ENCODE measurements at regions not wholly inside any gene's neighbourhood (a gene's known extent, or its start where the extent isn't known, plus 50 kb on each side); places are given as distances from the start of the nearest gene placed in this dataset.

- no peak overlapping the region for H3K9ac ChIP-seq (ENCODE audit: low read depth in 1 of 2, low read length in 2 of 2)
- no peaks in the 10 kb centered on the region for H3K27me3 ChIP-seq (ENCODE audit: control insufficient read depth in 1 of 2, insufficient read depth in 2 of 2, low read length in 2 of 2)
- H3K36me3 ChIP-seq (ENCODE audit: control insufficient read depth in 1 of 2, insufficient read depth in 2 of 2, low read length in 2 of 2), result no peaks in the 10 kb centered on the region
- H3K4me3 ChIP-seq (ENCODE audit: low read depth in 1 of 2, low read length in 2 of 2), result no peak overlapping the region
- no peak overlapping the region for H3K27ac ChIP-seq (ENCODE audit: low read depth, low read length)
- H3K9me3 ChIP-seq (ENCODE audit: control insufficient read depth in 1 of 2, low read length in 2 of 2), result no peaks in the 10 kb centered on the region
- H3K4me1 ChIP-seq (ENCODE audit: control insufficient read depth in 1 of 2, insufficient read depth in 2 of 2, low read length in 2 of 2), result no peaks in the 10 kb centered on the region
These were observed 641.2 kb upstream of the CPEB2 start for GRCh38 chr4:14361084-14361483.

GRCh38 chr4:14362385-14362784 is 639.9 kb upstream of the CPEB2 start:
- no peaks in the 10 kb centered on the region for H3K36me3 ChIP-seq (ENCODE audit: control insufficient read depth in 1 of 2, insufficient read depth in 2 of 2, low read length in 2 of 2)

DNA sequence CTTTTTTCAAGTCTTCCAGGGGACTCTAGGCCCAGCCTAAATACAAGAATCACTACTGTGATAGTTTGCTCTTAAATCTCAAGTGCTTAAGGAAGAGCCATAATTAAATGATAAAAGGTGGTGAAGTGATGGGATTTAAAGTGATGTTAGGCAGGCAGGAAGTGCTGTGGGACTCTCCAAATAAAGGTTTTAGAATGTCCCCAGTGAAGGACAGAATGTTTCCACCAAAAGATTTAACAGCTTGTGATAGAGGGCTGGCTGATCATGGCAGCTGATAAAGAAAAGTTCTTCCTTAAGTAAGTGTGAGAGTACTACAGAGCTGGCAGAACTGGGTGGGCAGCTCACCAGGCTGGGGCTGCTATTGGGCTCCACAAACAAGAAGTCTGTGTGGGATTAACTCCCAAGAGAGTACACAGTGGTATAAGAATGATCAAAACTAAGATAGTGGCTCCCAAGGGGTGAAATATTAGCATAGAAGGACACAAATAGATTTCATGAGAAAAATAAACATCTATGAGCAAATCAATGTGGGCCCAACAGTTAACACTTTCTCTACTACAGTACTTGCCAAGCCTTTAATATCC is 637.2 kb upstream of the CPEB2 start:
- Histone ChIP-seq H3K4me1 (ENCODE audit: control insufficient read depth in 1 of 2, insufficient read depth in 2 of 2, low read length in 2 of 2) (no peaks in the 10 kb centered on the region), H3K27me3 (ENCODE audit: control insufficient read depth in 1 of 2, insufficient read depth in 2 of 2, low read length in 2 of 2) (no peaks in the 10 kb centered on the region), H3K4me3 (ENCODE audit: low read depth in 1 of 2, low read length in 2 of 2) (no peak overlapping the region), H3K36me3 (ENCODE audit: control insufficient read depth in 1 of 2, insufficient read depth in 2 of 2, low read length in 2 of 2) (no peaks in the 10 kb centered on the region), H3K9ac (ENCODE audit: low read depth in 1 of 2, low read length in 2 of 2) (no peak overlapping the region), H3K9me3 (ENCODE audit: control insufficient read depth in 1 of 2, low read length in 2 of 2) (no peaks in the 10 kb centered on the region), H3K27ac (ENCODE audit: low read depth, low read length) (no peak overlapping the region)

More at GRCh38 chr4:14362385-14362784, 639.9 kb upstream of the CPEB2 start:
- H3K4me1 ChIP-seq (ENCODE audit: control insufficient read depth in 1 of 2, insufficient read depth in 2 of 2, low read length in 2 of 2), result no peaks in the 10 kb centered on the region
- no peaks in the 10 kb centered on the region for H3K27me3 ChIP-seq (ENCODE audit: control insufficient read depth in 1 of 2, insufficient read depth in 2 of 2, low read length in 2 of 2)
- no peak overlapping the region for H3K4me3 ChIP-seq (ENCODE audit: low read depth in 1 of 2, low read length in 2 of 2)
- no peaks in the 10 kb centered on the region for H3K9me3 ChIP-seq (ENCODE audit: control insufficient read depth in 1 of 2, low read length in 2 of 2)
- H3K9ac ChIP-seq (ENCODE audit: low read depth in 1 of 2, low read length in 2 of 2), result no peak overlapping the region
- H3K27ac ChIP-seq (ENCODE audit: low read depth, low read length), result no peak overlapping the region

DNA sequence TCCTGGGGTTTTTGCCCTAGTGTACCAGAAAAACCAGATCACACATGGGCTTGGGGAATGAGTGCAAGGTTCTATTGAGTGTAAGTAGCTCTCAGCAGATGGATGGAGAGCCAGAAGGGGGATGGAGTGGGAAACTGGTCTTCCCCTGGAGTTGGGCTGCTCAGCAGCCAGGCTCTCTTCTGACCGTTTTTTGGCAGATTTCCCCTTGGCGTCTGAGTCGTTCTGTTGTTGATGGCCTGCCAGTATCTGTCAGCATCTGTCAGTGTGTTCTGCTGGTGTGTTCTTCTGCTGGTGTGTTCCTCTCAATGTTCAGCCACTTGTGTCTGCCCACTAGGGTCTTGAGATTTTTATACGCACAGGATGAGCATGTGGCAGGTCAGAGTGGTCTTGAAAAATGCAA is 633.9 kb upstream of the CPEB2 start:
- Histone ChIP-seq H3K9me3 (ENCODE audit: control insufficient read depth in 1 of 2, low read length in 2 of 2) (no peaks in the 10 kb centered on the region), H3K27me3 (ENCODE audit: control insufficient read depth in 1 of 2, insufficient read depth in 2 of 2, low read length in 2 of 2) (no peaks in the 10 kb centered on the region), H3K4me1 (ENCODE audit: control insufficient read depth in 1 of 2, insufficient read depth in 2 of 2, low read length in 2 of 2) (no peaks in the 10 kb centered on the region), H3K36me3 (ENCODE audit: control insufficient read depth in 1 of 2, insufficient read depth in 2 of 2, low read length in 2 of 2) (no peaks in the 10 kb centered on the region), H3K9ac (ENCODE audit: low read depth in 1 of 2, low read length in 2 of 2) (no peak overlapping the region), H3K4me3 (ENCODE audit: low read depth in 1 of 2, low read length in 2 of 2) (no peak overlapping the region), H3K27ac (ENCODE audit: low read depth, low read length) (no peak overlapping the region)

DNA sequence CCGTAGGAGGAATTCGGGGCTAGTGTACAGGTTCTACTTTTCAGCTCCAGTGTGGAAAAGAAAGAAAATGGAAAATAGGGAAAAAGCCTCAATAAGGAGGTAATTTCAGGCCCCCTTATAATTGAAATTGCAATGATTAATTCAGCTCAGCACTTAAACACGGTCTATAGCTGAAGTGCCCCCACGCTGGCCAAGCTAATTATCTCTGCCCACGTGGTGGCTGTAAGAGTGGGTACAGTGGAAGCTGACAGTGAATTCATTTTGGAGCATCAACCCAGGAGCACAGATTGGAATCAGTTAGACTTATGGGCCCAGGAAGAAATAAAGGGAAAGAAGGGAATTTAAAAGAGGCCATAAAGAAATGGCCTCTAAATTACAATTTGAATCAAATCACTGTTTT is 631.1 kb upstream of the CPEB2 start:
- no peaks in the 10 kb centered on the region for H3K36me3 ChIP-seq (ENCODE audit: control insufficient read depth in 1 of 2, insufficient read depth in 2 of 2, low read length in 2 of 2)
- H3K4me1 ChIP-seq (ENCODE audit: control insufficient read depth in 1 of 2, insufficient read depth in 2 of 2, low read length in 2 of 2), result no peaks in the 10 kb centered on the region
- H3K4me3 ChIP-seq (ENCODE audit: low read depth in 1 of 2, low read length in 2 of 2), result no peak overlapping the region
- no peak overlapping the region for H3K9ac ChIP-seq (ENCODE audit: low read depth in 1 of 2, low read length in 2 of 2)
- no peaks in the 10 kb centered on the region for H3K9me3 ChIP-seq (ENCODE audit: control insufficient read depth in 1 of 2, low read length in 2 of 2)
- no peaks in the 10 kb centered on the region for H3K27me3 ChIP-seq (ENCODE audit: control insufficient read depth in 1 of 2, insufficient read depth in 2 of 2, low read length in 2 of 2)
- H3K27ac ChIP-seq (ENCODE audit: low read depth, low read length), result no peak overlapping the region

DNA sequence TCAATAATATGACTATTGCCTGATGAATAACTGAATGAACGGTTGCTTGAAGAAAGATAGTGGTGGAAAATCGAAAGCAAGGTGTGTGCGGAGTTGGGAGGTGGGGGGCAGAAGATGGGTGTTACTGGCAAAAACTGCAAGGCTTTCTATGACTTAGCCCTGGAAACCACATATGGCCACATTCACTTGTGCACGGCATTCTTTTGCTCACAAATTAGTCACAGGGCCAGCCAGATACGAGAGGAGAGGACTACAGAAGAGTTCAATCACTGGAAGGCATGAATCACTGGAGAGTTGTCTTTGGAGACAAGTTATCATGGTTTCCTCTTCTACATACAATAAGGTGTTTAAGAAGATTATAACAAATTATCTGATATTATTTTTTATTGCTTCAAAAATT is 626.5 kb upstream of the CPEB2 start:
- no peak overlapping the region for H3K4me3 ChIP-seq (ENCODE audit: low read depth in 1 of 2, low read length in 2 of 2)
- H3K27me3 ChIP-seq (ENCODE audit: control insufficient read depth in 1 of 2, insufficient read depth in 2 of 2, low read length in 2 of 2), result no peaks in the 10 kb centered on the region
- no peak overlapping the region for H3K27ac ChIP-seq (ENCODE audit: low read depth, low read length)

DNA sequence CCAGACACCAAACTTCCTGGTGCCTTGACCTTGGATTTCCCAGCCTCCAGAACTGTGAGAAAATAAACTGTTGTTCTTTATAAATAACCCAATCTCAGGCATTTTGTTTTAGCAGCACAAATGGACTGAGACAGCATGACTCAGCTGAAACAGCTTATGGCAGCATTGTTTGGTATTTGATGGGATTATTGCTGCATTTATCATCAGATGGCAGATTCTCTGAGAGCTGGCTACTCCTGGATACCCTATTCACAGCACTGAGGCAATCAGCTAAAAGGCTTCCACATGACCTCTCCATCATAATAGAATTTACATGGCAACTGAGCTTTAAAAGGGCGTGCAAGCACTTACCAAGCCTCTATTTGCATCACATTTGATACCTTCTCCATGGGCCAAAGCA is 623.1 kb upstream of the CPEB2 start:
- Histone ChIP-seq H3K9me3 (ENCODE audit: control insufficient read depth in 1 of 2, low read length in 2 of 2) (peaks cover 3 to 9% of the 10 kb centered on the region in 2 donors), H3K27ac (ENCODE audit: low read depth, low read length) (no peak overlapping the region), H3K4me1 (ENCODE audit: control insufficient read depth in 1 of 2, insufficient read depth in 2 of 2, low read length in 2 of 2) (no peaks in the 10 kb centered on the region), H3K36me3 (ENCODE audit: control insufficient read depth in 1 of 2, insufficient read depth in 2 of 2, low read length in 2 of 2) (no peaks in the 10 kb centered on the region), H3K4me3 (ENCODE audit: low read depth in 1 of 2, low read length in 2 of 2) (no peak overlapping the region), H3K9ac (ENCODE audit: low read depth in 1 of 2, low read length in 2 of 2) (no peak overlapping the region), H3K27me3 (ENCODE audit: control insufficient read depth in 1 of 2, insufficient read depth in 2 of 2, low read length in 2 of 2) (no peaks in the 10 kb centered on the region)

More for the DNA sequence above, 626.5 kb upstream of the CPEB2 start:
- Histone ChIP-seq H3K9ac (ENCODE audit: low read depth in 1 of 2, low read length in 2 of 2) (no peak overlapping the region), H3K9me3 (ENCODE audit: control insufficient read depth in 1 of 2, low read length in 2 of 2) (peaks cover 3 to 9% of the 10 kb centered on the region in 2 donors), H3K36me3 (ENCODE audit: control insufficient read depth in 1 of 2, insufficient read depth in 2 of 2, low read length in 2 of 2) (no peaks in the 10 kb centered on the region), H3K4me1 (ENCODE audit: control insufficient read depth in 1 of 2, insufficient read depth in 2 of 2, low read length in 2 of 2) (no peaks in the 10 kb centered on the region)

- peaks cover 2 to 6% of the 10 kb centered on the region in 2 donors for H3K9me3 ChIP-seq (ENCODE audit: control insufficient read depth in 1 of 2, low read length in 2 of 2)
These were observed 618.6 kb upstream of the CPEB2 start for GRCh38 chr4:14383652-14384051.

DNA sequence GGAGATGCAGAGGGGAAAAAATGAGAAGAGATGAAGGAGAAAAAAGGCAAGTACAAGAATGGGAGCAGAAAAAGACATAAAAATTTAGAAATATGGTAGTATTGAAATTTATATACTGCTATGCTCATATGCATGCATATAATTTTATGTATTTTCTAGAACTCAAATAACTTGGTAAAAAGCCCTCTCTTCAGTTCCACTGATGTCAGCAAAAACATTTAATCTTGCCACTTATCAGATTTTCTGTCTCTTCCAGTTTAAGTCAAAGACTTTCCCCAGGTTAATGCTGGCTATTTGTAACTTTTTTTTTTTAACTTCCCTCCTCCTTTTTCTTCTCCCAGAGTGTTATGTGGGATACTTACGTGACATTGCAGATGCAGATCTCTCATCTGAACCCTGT is 617.5 kb upstream of the CPEB2 start:
- H3K9me3 ChIP-seq (ENCODE audit: control insufficient read depth in 1 of 2, low read length in 2 of 2), result no peaks in the 10 kb centered on the region
- peaks cover 0 to 12% of the 10 kb centered on the region in 2 donors for H3K4me1 ChIP-seq (ENCODE audit: control insufficient read depth in 1 of 2, insufficient read depth in 2 of 2, low read length in 2 of 2)
- no peak overlapping the region for H3K27ac ChIP-seq (ENCODE audit: low read depth, low read length)
- H3K27me3 ChIP-seq (ENCODE audit: control insufficient read depth in 1 of 2, insufficient read depth in 2 of 2, low read length in 2 of 2), result no peaks in the 10 kb centered on the region
- H3K4me3 ChIP-seq (ENCODE audit: low read depth in 1 of 2, low read length in 2 of 2), result no peak overlapping the region
- H3K36me3 ChIP-seq (ENCODE audit: control insufficient read depth in 1 of 2, insufficient read depth in 2 of 2, low read length in 2 of 2), result no peaks in the 10 kb centered on the region
- H3K9ac ChIP-seq (ENCODE audit: low read depth in 1 of 2, low read length in 2 of 2), result no peak overlapping the region

More at GRCh38 chr4:14383652-14384051, 618.6 kb upstream of the CPEB2 start:
- no peaks in the 10 kb centered on the region for H3K36me3 ChIP-seq (ENCODE audit: control insufficient read depth in 1 of 2, insufficient read depth in 2 of 2, low read length in 2 of 2)
- no peak overlapping the region for H3K9ac ChIP-seq (ENCODE audit: low read depth in 1 of 2, low read length in 2 of 2)
- no peak overlapping the region for H3K27ac ChIP-seq (ENCODE audit: low read depth, low read length)
- peaks cover 0 to 12% of the 10 kb centered on the region in 2 donors for H3K4me1 ChIP-seq (ENCODE audit: control insufficient read depth in 1 of 2, insufficient read depth in 2 of 2, low read length in 2 of 2)
- H3K27me3 ChIP-seq (ENCODE audit: control insufficient read depth in 1 of 2, insufficient read depth in 2 of 2, low read length in 2 of 2), result no peaks in the 10 kb centered on the region
- no peak overlapping the region for H3K4me3 ChIP-seq (ENCODE audit: low read depth in 1 of 2, low read length in 2 of 2)

- Histone ChIP-seq H3K36me3 (ENCODE audit: control insufficient read depth in 1 of 2, insufficient read depth in 2 of 2, low read length in 2 of 2) (no peaks in the 10 kb centered on the region), H3K4me1 (ENCODE audit: control insufficient read depth in 1 of 2, insufficient read depth in 2 of 2, low read length in 2 of 2) (peaks cover 0 to 12% of the 10 kb centered on the region in 2 donors), H3K9me3 (ENCODE audit: control insufficient read depth in 1 of 2, low read length in 2 of 2) (no peaks in the 10 kb centered on the region), H3K4me3 (ENCODE audit: low read depth in 1 of 2, low read length in 2 of 2) (no peak overlapping the region), H3K27ac (ENCODE audit: low read depth, low read length) (no peak overlapping the region), H3K9ac (ENCODE audit: low read depth in 1 of 2, low read length in 2 of 2) (no peak overlapping the region), H3K27me3 (ENCODE audit: control insufficient read depth in 1 of 2, insufficient read depth in 2 of 2, low read length in 2 of 2) (no peaks in the 10 kb centered on the region)
These were observed 616.1 kb upstream of the CPEB2 start for GRCh38 chr4:14386196-14386595.

- Histone ChIP-seq H3K27ac (ENCODE audit: low read depth, low read length) (no peak overlapping the region), H3K9ac (ENCODE audit: low read depth in 1 of 2, low read length in 2 of 2) (no peak overlapping the region), H3K4me1 (ENCODE audit: control insufficient read depth in 1 of 2, insufficient read depth in 2 of 2, low read length in 2 of 2) (peaks cover 0 to 12% of the 10 kb centered on the region in 2 donors), H3K9me3 (ENCODE audit: control insufficient read depth in 1 of 2, low read length in 2 of 2) (no peaks in the 10 kb centered on the region), H3K36me3 (ENCODE audit: control insufficient read depth in 1 of 2, insufficient read depth in 2 of 2, low read length in 2 of 2) (no peaks in the 10 kb centered on the region), H3K27me3 (ENCODE audit: control insufficient read depth in 1 of 2, insufficient read depth in 2 of 2, low read length in 2 of 2) (no peaks in the 10 kb centered on the region), H3K4me3 (ENCODE audit: low read depth in 1 of 2, low read length in 2 of 2) (no peak overlapping the region)
These were observed 614.6 kb upstream of the CPEB2 start for GRCh38 chr4:14387647-14388046.

Data from duodenal mucosa (tissue), 2 donors.